ENCODE measurements at regions not wholly inside any gene's neighbourhood (a gene's known extent, or its start where the extent isn't known, plus 50 kb on each side); places are given as distances from the start of the nearest gene placed in this dataset.

DNA sequence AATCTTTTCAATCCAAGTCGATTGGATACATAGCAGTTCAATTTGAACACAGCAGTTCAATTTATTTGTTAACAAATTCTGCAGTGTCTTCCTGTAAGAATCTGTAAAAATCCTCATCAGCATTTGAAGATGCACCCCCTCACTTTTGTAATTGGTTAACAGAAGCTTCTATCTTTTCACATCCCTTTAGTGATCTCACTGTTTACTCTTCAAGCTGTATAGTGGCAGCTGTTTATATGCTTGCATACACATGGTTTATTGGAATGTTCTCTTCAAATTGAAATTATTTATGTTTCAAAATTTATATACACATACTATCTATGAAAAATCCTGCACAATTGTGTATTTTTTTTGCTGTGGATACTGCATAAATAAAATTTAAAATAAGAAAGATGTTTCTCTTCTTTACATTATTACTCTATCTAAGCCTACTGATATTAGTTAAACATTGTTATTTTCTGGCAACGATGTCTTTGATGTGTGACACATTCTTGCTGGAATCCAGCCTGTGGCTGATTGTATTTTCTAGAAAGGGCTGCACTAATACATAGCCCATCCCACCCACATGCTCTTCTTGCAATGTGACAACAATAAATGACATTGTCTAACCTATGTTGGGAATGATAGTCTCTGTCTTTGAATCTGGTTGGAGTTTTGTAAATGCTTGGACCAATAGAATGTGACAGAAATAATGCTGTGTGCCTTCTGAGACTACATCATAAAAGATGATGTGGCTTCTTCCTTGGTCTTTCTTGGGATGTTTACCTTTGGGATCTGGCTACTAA lies 573.0 kb downstream of the CD109 start:
- TF ChIP-seq POLR2A (IDR thresholded peaks at IDR 0.05; ENCODE audit: low read length) (no peak), GATA1 (IDR thresholded peaks at IDR 0.05; ENCODE audit: low read depth, low read length) (no peak)

All from erythroblast (primary cell).